ENCODE measurements at regions not wholly inside any gene's neighbourhood (a gene's known extent, or its start where the extent isn't known, plus 50 kb on each side); places are given as distances from the start of the nearest gene placed in this dataset.
"Not testable (repeated sequence)": the region's sequence is repeated elsewhere in the genome, so short reads cannot be mapped to it uniquely, and the experiment has no call there.

DNA sequence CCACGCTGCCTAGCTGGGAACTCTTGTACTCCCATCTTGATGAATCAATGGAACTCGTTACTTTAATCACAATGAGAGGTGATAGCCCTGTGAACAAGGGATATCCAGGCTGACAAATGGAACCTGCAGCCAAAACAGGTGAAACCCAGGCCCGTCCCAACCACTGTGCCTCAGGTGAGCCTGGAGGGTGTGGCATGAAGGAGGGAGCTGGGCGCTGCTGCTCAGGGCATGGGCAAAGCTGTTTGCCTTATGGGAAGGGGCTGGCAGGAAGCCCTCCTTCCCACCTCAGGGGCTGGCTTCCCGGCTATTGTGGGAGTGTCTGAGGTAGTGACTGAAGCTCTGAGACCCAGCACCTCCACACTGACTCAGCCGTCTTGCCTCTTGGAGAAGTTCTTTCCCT is 209.4 kb upstream of the ATP6AP2 start:
- intact Hi-C loops (cut with DNase I), result no loop called here
- Histone ChIP-seq H3K9me3 (no peaks in the 10 kb centered on the region), H3K4me3 (no peak overlapping the region), H3K36me3 (no peaks in the 10 kb centered on the region), H3K27me3 (no peaks in the 10 kb centered on the region), H3K4me1 (no peaks in the 10 kb centered on the region), H3K27ac (no peak overlapping the region)
- DNase-seq (ENCODE audit: low spot score in 2 of 2), result no peak
- TF ChIP-seq, protein P1, sequence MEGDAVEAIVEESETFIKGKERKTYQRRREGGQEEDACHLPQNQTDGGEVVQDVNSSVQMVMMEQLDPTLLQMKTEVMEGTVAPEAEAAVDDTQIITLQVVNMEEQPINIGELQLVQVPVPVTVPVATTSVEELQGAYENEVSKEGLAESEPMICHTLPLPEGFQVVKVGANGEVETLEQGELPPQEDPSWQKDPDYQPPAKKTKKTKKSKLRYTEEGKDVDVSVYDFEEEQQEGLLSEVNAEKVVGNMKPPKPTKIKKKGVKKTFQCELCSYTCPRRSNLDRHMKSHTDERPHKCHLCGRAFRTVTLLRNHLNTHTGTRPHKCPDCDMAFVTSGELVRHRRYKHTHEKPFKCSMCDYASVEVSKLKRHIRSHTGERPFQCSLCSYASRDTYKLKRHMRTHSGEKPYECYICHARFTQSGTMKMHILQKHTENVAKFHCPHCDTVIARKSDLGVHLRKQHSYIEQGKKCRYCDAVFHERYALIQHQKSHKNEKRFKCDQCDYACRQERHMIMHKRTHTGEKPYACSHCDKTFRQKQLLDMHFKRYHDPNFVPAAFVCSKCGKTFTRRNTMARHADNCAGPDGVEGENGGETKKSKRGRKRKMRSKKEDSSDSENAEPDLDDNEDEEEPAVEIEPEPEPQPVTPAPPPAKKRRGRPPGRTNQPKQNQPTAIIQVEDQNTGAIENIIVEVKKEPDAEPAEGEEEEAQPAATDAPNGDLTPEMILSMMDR (IDR thresholded peaks at IDR 0.05), result no peak

DNA sequence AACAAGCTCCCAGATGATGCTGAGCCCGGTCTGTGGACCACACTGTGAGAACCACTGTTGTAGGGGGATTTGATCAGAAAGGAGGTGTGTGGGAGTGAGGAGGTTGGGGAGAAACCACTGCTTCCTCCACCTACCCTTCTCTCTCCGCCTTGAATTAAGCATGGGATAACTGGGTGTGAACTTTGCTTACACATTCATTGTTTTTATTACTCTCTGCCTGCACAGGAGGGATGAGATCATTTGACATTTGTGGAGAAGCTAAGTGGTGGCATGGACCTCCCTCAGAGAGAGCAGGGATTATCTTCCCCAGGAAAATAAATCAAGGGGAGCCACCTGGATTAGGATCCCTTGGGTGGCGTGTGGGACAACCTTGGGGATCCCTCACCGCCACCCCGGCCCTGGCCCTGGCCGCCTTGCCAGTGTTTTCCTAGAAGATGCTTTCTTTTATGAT is 212.1 kb upstream of the ATP6AP2 start:
- peaks cover 0 to 5% of the 10 kb centered on the region in 2 donors for H3K9me3 ChIP-seq
- no peaks in the 10 kb centered on the region for H3K4me1 ChIP-seq
- intact Hi-C loops (cut with DNase I), result no loop called here
- TF ChIP-seq, protein P1 (IDR thresholded peaks at IDR 0.05), result no peak
- no peak overlapping the region for H3K4me3 ChIP-seq
- H3K36me3 ChIP-seq, result no peaks in the 10 kb centered on the region
- no peaks in the 10 kb centered on the region for H3K27me3 ChIP-seq
- no peak overlapping the region for H3K27ac ChIP-seq
- DNase-seq (ENCODE audit: low spot score in 2 of 2), result no peak

DNA sequence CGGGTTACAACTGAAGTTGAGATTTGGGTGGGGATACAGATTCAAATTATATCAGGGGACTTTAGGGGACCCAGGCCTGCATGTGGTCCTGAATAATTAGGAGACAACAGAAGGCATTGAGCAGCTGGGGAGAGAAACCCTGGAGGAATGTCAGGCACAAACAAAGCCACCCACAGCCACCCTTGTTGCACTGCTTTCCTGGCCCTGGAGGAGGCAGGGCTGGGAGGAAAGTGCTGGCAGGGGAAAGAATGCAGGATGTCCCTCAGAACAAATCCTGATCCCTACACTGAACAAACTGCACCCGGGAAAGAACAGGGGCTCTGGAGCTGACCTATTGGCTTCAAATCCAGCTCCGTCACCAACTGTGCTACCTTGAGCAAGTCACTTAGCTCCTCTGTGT is 214.1 kb upstream of the ATP6AP2 start:
- Histone ChIP-seq H3K27me3 (no peaks in the 10 kb centered on the region), H3K9me3 (peaks cover 0 to 5% of the 10 kb centered on the region in 2 donors), H3K27ac (no peak overlapping the region), H3K4me3 (no peak overlapping the region), H3K36me3 (no peaks in the 10 kb centered on the region), H3K4me1 (no peaks in the 10 kb centered on the region)
- intact Hi-C loops (cut with DNase I), result no loop called here
- DNase-seq (ENCODE audit: low spot score in 2 of 2), result no peak
- TF ChIP-seq, protein P1 (IDR thresholded peaks at IDR 0.05), result no peak

DNA sequence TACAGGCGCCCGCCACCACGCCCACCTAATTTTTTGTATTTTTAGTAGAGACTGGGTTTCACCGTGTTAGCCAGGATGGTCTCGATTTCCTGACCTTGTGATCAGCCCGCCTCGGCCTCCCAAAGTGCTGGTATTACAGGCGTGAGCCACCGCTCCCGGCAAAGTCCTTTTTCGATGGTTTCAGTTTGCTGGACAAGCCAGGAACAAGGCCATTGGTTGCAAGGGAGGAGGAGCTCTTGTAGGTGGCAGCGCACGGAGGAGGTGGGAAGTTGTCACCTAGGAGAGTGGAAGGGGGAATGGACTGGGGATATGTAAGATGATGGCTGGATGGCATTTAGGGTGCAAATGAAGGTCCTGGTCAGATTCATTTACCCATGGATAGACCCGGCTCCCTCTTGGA is 218.5 kb upstream of the ATP6AP2 start:
- H3K9me3 ChIP-seq; H3K4me1 ChIP-seq; H3K36me3 ChIP-seq; DNase-seq (ENCODE audit: low spot score in 2 of 2); H3K27me3 ChIP-seq; intact Hi-C loops (cut with DNase I); H3K27ac ChIP-seq; H3K4me3 ChIP-seq: not testable (repeated sequence)

DNA sequence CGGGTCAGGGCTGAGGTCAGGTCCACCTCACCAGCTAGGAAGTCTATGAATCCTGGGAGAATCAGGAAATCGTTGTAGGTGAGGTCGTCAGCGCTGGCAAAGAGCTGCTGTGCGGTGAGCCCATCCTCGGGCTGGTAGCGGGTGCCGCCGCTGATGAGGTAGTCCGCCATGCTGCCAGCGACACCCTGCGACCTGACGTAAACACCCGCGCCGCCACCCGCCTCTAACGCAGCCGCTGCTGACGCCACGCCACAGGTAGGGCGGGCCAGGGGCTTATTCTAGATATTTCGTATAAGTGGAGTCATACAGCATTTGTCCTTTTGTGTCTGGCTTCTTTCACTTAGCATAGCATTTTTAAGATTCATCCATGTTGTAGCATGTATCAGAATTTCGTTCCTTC is 220.2 kb upstream of the ATP6AP2 start:
- intact Hi-C loops (cut with DNase I), result no loop called here
- H3K27me3 ChIP-seq, result no peaks in the 10 kb centered on the region
- H3K9me3 ChIP-seq, result no peaks in the 10 kb centered on the region
- no peak overlapping the region for H3K4me3 ChIP-seq
- H3K36me3 ChIP-seq, result no peaks in the 10 kb centered on the region
- no peak overlapping the region for H3K27ac ChIP-seq
- no peaks in the 10 kb centered on the region for H3K4me1 ChIP-seq
- TF ChIP-seq, protein P1 (IDR thresholded peaks at IDR 0.05), result no peak
- no peak for DNase-seq (ENCODE audit: low spot score in 2 of 2)

DNA sequence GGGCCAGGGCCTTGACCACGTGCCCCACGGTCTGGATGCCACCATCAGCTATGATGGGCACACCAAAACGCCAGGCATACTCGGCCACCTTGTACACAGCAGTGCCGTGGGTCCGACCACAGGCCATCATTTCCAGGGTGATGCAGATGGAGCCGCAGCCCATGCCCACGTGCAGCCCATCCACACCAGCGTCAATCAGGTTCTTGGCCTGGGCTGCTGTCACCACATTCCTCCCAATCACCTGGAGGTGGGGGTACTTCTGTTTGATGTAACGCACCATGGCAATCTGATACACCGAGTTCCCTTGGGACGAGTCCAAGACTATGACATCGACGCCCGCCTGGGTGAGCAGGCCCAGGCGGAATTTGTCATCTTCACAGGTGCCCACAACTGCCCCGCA is 221.2 kb upstream of the ATP6AP2 start:
- Histone ChIP-seq H3K36me3 (no peaks in the 10 kb centered on the region), H3K9me3 (no peaks in the 10 kb centered on the region), H3K27me3 (no peaks in the 10 kb centered on the region), H3K4me3 (no peak overlapping the region), H3K27ac (no peak overlapping the region), H3K4me1 (no peaks in the 10 kb centered on the region)
- TF ChIP-seq, protein P1 (IDR thresholded peaks at IDR 0.05), result no peak
- no peak for DNase-seq (ENCODE audit: low spot score in 2 of 2)
- intact Hi-C loops (cut with DNase I), result no loop called here

Measured in ascending aorta (tissue), 2 donors.